ENCODE measurements at regions not wholly inside any gene's neighbourhood (a gene's known extent, or its start where the extent isn't known, plus 50 kb on each side); places are given as distances from the start of the nearest gene placed in this dataset.

DNA sequence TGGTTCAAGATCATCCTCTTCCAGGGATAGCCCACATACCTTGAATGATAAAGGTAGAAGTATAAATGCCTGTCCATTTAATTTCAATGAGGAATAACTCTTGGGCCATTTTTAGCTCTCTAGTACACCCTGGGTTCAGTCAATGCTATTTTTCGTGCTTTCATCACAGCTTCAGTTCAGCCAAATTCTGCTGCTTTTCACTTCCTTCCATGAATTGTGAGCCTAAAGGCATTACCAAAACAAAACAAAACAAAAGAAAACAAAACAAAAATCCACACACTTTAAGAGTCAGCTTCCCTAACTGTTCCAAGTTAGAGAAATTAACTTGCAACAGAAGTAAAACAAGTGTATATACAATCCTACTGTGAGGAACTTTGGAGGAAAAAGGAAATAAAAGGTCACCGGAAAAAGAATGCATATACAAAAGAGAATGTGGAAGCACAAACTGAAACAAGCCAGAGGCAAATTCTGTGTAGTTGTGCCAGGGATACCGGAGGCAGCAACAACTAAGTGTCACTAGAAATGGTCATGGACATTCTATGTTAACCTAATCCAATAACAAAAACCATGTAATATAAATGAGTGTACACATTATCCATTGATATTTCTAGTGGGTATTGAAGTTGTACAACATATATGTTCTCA is 423.1 kb downstream of the KCTD8 start:
- TF ChIP-seq TAF1 (IDR thresholded peaks at IDR 0.05; ENCODE audit: borderline replicate concordance, insufficient read depth, low read length) (no peak), POLR2AphosphoS5 (IDR thresholded peaks at IDR 0.05; ENCODE audit: low read depth, low read length) (no peak), SIN3A (IDR thresholded peaks at IDR 0.05; ENCODE audit: borderline replicate concordance, insufficient read depth, low read length) (no peak)
- TF ChIP-seq, protein P1, sequence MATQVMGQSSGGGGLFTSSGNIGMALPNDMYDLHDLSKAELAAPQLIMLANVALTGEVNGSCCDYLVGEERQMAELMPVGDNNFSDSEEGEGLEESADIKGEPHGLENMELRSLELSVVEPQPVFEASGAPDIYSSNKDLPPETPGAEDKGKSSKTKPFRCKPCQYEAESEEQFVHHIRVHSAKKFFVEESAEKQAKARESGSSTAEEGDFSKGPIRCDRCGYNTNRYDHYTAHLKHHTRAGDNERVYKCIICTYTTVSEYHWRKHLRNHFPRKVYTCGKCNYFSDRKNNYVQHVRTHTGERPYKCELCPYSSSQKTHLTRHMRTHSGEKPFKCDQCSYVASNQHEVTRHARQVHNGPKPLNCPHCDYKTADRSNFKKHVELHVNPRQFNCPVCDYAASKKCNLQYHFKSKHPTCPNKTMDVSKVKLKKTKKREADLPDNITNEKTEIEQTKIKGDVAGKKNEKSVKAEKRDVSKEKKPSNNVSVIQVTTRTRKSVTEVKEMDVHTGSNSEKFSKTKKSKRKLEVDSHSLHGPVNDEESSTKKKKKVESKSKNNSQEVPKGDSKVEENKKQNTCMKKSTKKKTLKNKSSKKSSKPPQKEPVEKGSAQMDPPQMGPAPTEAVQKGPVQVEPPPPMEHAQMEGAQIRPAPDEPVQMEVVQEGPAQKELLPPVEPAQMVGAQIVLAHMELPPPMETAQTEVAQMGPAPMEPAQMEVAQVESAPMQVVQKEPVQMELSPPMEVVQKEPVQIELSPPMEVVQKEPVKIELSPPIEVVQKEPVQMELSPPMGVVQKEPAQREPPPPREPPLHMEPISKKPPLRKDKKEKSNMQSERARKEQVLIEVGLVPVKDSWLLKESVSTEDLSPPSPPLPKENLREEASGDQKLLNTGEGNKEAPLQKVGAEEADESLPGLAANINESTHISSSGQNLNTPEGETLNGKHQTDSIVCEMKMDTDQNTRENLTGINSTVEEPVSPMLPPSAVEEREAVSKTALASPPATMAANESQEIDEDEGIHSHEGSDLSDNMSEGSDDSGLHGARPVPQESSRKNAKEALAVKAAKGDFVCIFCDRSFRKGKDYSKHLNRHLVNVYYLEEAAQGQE (IDR thresholded peaks at IDR 0.05; ENCODE audit: insufficient read depth in 1 of 2, low read depth in 2 of 2, low read length in 2 of 2) = no peak
